ENCODE measurements at regions not wholly inside any gene's neighbourhood (a gene's known extent, or its start where the extent isn't known, plus 50 kb on each side); places are given as distances from the start of the nearest gene placed in this dataset.

DNA sequence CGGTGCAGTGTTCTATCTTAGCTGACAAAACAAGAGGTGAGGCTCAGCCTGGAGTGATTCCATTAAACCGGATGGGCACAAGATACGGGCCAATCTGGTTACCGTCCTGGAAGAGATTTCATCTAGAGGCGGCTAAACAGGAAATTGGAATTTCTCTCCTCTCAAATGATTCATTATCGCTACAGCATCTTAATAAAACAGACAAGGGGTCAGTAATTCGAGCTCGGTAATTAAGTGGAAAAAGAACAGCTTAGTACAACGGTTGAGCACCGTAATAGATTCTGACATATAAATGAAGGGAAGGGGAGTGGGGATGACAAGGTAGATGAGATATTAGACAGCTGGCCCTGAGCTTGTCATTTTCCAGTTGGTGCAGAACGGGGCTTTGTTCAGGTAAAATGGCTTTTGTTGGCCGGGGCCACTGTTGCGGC is 137.2 kb downstream of the EDN3 start:
- DNase-seq: no peak

DNA sequence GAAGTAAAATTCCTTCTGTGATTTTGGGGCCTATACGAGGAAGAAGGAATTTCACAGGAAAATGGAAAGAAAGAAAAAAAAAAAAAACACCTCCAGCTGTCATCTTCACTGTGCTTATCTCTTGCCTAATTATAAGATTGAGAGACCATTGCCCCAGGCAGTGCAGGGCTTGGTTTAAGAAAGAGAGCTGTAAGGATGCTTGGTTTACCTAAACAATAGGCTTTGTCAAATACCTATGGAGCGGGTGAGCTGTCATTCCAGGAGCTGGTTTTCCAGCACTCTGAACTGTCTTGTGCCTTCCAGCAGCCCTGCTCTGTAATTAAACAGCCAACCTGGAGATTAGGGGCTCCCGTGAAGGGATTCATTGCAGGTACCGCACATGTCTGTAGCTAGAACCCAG is 137.8 kb downstream of the EDN3 start:
- no peak for DNase-seq

- no peak for DNase-seq
These were observed 138.8 kb downstream of the EDN3 start for GRCh38 chr20:59439243-59439642.

DNA sequence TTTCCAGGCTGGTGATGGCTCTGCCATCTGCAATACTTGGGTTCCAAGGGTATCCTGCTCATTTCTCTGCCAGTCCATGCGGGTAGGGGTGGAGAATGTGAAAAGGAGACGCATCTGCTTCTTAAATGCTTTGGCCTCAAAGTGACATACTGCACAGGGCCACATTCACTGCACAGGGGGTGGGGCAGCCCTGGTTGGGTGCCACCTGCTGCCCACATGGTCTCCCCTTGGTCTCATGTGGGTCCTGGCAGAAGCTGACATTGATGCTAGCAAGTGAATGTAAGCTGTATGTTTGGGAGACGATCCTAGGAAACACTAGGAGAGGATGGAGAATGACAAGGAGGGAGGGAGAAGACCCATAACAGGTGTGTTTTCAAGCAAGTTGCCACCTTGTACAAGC is 140.9 kb downstream of the EDN3 start:
- no peak for DNase-seq

DNA sequence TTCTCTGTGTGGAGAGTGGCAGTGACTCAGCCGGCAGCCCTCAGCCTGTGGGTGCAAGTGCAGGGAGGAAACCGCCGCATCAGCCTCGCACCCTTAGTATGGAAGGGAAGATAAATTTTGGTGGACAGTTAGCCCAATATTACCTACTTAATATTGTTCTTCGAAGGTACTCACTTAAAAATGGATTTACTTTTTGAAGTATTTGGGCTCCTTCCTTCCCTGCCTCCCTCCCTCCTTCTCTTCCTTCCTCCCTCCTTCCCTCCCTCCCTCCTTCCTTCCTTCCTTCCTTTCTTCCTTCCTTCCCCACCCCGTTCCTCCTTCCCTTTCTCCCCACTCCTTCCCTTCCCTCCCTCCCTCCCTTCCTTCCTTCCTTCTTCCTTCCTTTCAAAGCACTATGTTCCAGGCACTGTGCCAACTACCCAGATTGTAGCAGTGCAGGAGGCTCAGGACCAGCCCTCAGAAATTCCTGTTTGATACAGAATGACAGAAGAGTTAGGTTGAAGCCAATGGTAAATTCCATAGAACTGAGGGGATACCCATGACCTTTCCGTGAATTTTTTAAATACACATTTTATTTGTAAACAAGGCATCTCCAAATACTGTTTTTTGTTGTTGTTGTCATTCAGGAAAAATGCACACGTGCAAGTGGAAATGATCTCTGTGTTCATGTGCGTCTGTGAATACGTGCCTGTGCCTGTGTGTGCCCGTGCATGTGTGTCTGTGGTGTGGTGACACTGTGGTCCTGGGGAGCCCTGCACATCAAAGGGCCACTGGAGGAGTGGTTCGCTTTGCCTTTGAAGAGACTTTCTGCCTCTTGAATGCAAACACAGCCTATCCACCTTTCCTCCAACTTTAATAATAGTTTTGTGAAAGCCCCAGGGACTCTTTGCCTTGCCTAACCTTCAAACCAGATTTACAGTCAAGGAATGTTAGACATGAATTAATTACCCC is 141.7 kb downstream of the EDN3 start:
- DNase-seq: no peak

DNA sequence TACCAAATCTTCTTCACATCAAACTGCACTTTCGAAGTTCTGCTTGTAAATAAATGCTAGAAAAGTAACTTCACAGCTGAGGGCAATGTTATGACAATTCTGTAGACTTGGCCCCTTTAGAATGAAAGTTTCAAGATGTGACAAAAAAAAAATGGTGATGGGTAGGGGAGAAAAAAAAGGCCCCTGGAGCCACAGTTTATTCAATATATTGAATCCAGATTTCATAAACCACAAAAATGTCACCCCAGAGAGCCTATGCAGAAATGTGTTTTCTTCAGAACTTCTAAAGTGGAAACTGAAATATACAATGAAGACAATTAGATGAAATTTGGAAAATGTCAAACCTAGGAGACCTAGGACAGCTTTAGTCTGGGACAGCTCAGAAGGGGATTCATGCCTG is 143.1 kb downstream of the EDN3 start:
- DNase-seq: no peak

GRCh38 chr20:59446376-59446775 is 146.0 kb downstream of the EDN3 start:
- no peak for DNase-seq

DNA sequence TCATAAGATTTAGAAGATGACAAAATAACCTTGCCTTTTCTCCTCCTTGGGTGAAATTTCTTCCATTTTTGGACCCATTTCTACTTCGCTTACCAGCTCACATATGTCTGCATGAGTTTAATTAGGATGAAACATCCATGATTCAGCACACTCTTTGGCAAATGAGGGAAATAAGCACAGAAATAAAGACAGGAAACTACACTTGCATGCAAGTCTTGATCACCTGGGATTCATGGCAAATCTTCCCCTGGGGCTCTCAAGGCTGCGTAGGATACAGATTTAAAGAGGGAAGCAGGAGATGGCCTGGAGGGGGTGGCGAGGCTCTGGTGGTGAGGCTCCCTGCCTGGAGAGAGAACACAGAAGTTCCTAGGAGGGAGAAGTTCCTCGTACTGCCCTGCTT is 147.8 kb downstream of the EDN3 start:
- no peak for DNase-seq

DNA sequence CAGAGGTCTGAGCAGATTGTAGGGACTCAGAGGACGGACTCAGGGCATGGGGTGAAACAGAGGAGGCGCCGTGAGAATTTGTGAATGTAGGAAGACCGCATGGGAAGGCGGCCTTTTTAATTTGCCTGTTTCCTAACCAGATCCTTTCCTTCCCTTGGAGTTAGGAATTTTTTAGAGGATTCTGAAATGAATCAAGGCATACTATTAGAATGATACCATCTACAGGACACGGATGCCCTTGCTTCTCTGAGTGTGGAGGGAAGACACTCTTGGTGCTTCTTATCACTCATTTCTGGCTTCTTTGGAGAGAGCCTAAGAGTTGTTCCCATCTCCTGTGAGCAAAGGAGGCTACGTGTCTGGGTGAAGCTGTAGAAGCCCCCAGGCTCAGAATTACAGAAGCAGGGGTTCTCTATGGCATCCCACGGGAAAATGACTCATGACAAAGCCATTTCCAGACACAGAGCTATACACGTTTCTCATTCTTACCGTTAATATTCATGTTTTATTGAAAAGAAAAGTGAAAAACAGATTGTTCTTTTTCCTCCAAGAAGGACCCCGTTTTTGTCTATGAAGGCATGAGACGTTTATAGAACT is 148.5 kb downstream of the EDN3 start:
- no peak for DNase-seq

DNA sequence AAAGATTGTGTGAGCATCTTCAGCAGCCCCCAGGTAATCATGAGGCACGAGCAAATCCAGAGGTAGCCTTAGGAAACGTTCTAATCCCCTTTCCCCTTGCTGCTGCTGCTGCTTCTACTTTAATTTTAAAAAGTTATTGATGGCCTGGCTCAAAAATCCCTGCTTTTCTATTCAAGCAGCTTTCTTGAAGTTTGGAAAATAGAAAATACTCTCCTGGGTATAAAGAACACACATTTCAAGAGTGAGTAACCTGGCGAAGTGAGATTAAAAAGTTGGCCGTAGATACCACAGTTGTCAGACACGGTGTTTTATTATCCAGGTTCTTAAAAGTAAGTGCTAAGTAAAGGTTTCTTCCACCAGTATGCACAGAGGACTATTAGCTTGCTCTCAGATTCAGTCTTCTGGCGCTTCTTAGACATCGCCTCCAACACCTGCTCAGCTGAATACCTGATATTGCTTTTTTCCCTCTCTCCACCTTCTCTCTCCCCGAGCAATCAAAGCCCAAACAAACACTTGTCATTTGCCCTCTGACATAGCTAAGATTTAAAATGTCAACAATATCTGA is 150.7 kb downstream of the EDN3 start:
- no peak for DNase-seq

DNA sequence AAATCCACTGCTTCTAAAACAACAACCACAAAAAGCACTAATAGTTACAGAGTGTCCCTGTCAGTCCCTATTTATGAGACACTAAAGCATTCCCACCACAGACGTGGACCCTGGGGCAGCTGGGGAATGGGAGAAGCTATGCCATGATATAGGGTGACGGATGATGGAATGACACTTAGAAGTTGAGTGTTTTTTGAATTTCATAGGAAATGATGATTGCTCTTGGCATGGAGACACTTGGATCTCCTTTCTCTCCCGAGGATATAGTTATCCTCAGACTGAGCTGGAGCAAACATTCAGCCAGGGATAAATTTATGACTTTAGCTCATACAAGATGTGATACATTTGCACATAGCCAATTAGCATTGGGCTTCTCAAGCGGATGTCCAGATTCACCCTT is 151.2 kb downstream of the EDN3 start:
- DNase-seq: no peak

- DNase-seq: no peak
These were observed 151.5 kb upstream of the PHACTR3 start for GRCh38 chr20:59452856-59453255.

- DNase-seq: no peak
These were observed 150.4 kb upstream of the PHACTR3 start for GRCh38 chr20:59453759-59454560.

GRCh38 chr20:59455402-59456341 is 148.7 kb upstream of the PHACTR3 start:
- no peak for DNase-seq

- DNase-seq: no peak
These were observed 147.7 kb upstream of the PHACTR3 start for GRCh38 chr20:59456342-59457279.

- no peak for DNase-seq
These were observed 145.7 kb upstream of the PHACTR3 start for GRCh38 chr20:59458645-59459044.

GRCh38 chr20:59459586-59459985 is 144.8 kb upstream of the PHACTR3 start:
- DNase-seq: no peak

GRCh38 chr20:59460352-59460751 is 144.0 kb upstream of the PHACTR3 start:
- DNase-seq: no peak

DNA sequence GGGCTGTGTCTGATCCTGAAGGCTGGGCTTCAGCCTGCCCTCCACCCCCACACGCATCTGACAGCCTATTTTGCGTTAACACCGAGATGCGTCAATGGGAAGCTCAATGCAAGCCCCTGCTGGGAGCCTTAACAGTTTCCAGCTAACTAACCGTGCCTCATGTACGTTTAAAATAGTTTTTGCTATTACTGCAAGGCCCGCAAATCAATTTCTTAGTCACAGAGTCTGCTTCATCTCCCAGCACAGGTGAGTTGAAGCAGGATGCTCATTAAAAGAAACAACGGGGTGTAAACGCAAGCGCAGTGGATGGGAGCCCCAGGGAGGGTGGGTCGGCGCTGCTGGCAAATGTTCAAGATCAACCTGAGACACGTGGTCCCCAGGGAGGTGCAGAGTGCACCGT is 142.8 kb upstream of the PHACTR3 start:
- DNase-seq: no peak

DNA sequence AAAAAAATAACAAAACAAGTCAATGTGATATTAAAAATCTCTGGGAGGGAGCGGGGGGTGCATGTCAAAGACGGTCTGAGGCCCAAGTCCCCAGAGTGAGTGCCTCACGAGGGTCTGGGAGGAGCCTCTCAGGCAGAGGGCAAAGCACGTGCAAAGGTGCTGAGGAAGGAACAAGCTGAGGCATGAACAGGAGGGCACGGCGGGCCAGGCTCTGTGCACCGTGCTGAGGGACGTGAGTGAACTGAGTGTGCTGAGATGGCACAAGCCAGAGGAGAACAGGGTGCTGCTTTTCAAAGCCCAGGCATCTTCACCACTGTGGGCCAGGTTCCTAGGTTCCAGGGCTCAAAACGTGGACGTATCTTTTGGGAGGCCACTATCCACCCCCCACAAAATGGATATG is 142.1 kb upstream of the PHACTR3 start:
- DNase-seq: no peak

DNA sequence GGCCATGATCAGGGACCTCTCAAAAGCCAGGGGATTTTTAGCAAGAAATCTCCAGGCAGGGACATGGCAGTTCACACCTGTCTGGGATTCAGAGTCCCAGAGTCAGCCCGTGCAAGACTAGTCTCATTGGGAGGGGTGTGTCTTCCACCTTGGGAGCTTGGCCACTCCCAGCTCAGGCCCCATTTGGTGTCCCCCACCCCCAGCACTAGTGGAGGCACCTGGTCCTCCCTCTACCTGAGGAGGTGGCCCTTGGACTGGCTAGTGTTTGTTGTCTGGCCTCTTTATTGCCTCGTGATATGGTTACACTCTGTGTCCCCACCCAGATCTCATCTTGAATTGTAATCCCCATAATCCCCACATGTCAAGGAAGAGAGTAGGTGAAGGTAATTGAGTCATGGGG is 140.8 kb upstream of the PHACTR3 start:
- no peak for DNase-seq

Data from NCI-H1694 (cell line).